Panc1 (cell line): ENCODE measurements at regions not wholly inside any gene's neighbourhood (a gene's known extent, or its start where the extent isn't known, plus 50 kb on each side); places are given as distances from the start of the nearest gene placed in this dataset.

Experiments used
- POLR2AphosphoS5 ChIP-seq: IDR thresholded peaks from 2 replicates; pipeline ENCODE4 v1.6.1; 2012; ENCODE audit warnings: mild to moderate bottlenecking, low read depth, low read length, moderate library complexity
- TF ChIP-seq, protein P1 (sequence below): fragments of 450-650 bp; IDR thresholded peaks from 2 replicates; pipeline ENCODE4 v1.5.1; 2017; ENCODE audit warnings: mild to moderate bottlenecking
- TF ChIP-seq, protein P2 (sequence below), 2 experiments: IDR thresholded peaks; 2 replicates each; pipeline ENCODE4 v1.6.1; 2011 to 2012; ENCODE audit warnings: low read depth in 2 of 2, control low read depth in 1 of 2, low read length in 1 of 2, mild to moderate bottlenecking in 1 of 2, moderate library complexity in 1 of 2; ENCODE audit not compliant: insufficient read depth in 1 of 2

DNA sequence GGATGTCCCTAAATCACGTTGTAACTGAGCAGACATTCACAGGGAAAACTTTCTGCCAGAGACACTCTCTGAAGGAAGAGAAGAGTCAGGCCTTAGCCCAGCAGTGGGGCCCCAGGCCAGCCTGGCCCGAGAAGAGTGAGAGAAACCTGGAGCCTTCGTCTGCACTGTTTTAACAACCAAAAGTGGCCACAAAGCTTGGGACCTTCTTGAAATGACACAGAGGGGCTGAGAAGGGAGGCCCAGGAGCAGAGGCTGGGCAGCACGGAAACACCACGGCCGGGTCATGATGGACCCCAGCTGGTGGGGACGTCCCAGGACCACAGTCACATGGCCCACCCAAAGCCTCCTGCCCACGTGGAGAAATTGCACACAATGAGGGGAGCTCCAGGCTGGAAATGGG is 126.8 kb upstream of the THBS2 start:
- TF ChIP-seq, protein P1, sequence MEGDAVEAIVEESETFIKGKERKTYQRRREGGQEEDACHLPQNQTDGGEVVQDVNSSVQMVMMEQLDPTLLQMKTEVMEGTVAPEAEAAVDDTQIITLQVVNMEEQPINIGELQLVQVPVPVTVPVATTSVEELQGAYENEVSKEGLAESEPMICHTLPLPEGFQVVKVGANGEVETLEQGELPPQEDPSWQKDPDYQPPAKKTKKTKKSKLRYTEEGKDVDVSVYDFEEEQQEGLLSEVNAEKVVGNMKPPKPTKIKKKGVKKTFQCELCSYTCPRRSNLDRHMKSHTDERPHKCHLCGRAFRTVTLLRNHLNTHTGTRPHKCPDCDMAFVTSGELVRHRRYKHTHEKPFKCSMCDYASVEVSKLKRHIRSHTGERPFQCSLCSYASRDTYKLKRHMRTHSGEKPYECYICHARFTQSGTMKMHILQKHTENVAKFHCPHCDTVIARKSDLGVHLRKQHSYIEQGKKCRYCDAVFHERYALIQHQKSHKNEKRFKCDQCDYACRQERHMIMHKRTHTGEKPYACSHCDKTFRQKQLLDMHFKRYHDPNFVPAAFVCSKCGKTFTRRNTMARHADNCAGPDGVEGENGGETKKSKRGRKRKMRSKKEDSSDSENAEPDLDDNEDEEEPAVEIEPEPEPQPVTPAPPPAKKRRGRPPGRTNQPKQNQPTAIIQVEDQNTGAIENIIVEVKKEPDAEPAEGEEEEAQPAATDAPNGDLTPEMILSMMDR: no peak
- no peak for TF ChIP-seq POLR2AphosphoS5
- TF ChIP-seq, protein P2, sequence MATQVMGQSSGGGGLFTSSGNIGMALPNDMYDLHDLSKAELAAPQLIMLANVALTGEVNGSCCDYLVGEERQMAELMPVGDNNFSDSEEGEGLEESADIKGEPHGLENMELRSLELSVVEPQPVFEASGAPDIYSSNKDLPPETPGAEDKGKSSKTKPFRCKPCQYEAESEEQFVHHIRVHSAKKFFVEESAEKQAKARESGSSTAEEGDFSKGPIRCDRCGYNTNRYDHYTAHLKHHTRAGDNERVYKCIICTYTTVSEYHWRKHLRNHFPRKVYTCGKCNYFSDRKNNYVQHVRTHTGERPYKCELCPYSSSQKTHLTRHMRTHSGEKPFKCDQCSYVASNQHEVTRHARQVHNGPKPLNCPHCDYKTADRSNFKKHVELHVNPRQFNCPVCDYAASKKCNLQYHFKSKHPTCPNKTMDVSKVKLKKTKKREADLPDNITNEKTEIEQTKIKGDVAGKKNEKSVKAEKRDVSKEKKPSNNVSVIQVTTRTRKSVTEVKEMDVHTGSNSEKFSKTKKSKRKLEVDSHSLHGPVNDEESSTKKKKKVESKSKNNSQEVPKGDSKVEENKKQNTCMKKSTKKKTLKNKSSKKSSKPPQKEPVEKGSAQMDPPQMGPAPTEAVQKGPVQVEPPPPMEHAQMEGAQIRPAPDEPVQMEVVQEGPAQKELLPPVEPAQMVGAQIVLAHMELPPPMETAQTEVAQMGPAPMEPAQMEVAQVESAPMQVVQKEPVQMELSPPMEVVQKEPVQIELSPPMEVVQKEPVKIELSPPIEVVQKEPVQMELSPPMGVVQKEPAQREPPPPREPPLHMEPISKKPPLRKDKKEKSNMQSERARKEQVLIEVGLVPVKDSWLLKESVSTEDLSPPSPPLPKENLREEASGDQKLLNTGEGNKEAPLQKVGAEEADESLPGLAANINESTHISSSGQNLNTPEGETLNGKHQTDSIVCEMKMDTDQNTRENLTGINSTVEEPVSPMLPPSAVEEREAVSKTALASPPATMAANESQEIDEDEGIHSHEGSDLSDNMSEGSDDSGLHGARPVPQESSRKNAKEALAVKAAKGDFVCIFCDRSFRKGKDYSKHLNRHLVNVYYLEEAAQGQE (IDR thresholded peaks at IDR 0.05; ENCODE audit: insufficient read depth in 1 of 2, low read depth in 2 of 2, low read length in 1 of 2): no peak
